WTC11 (cell line): ENCODE measurements at regions not wholly inside any gene's neighbourhood (a gene's known extent, or its start where the extent isn't known, plus 50 kb on each side); places are given as distances from the start of the nearest gene placed in this dataset.

Experiments
- ATAC-seq: fragments of 200-7000 bp; cut with Tn5 transposase; 2 replicates; pipeline ENCODE4 v1.10.0; 2021; ENCODE audit warnings: mild to moderate bottlenecking, moderate library complexity
- CTCF ChIA-PET: fragments of 300-600 bp; sonication (Branson Sonifier 250); formaldehyde crosslinking; loops from one replicate; lab custom pipeline; 2021; ENCODE audit warnings: antibody characterized with exemption; lab: Charles Lee
- POLR2A ChIA-PET: fragments of 350-600 bp; sonication (Branson Sonifier 250); formaldehyde crosslinking; loops from one replicate; lab custom pipeline; 2021; ENCODE audit warnings: antibody characterized with exemption; lab: Charles Lee
- DNase-seq: peaks from one replicate; pipeline ENCODE4 v3.0.0; 2021; ENCODE audit warnings: low spot score
- H3K27ac Mint-ChIP-seq: 2 replicates; pipeline ENCODE4 v1.8.0; 2021; ENCODE audit warnings: mixed read lengths
- H3K27me3 Mint-ChIP-seq: 2 replicates; pipeline ENCODE4 v1.8.0; 2021; ENCODE audit warnings: low read depth, mild to moderate bottlenecking, moderate library complexity, mixed read lengths
- H3K36me3 Mint-ChIP-seq: 2 replicates; pipeline ENCODE4 v1.8.0; 2021; ENCODE audit warnings: mixed read lengths
- H3K4me1 Mint-ChIP-seq: 2 replicates; pipeline ENCODE4 v1.8.0; 2022; ENCODE audit warnings: mixed read lengths
- H3K4me3 Mint-ChIP-seq: 2 replicates; pipeline ENCODE4 v1.8.0; 2021; ENCODE audit warnings: mild to moderate bottlenecking, moderate library complexity, mixed read lengths
- H3K9me3 Mint-ChIP-seq: 2 replicates; pipeline ENCODE4 v1.8.0; 2021; ENCODE audit warnings: mixed read lengths
- AR ChIP-seq: fragments of 250-450 bp; sonication (Bioruptor Pico); IDR thresholded peaks from 2 replicates; pipeline ENCODE4 v1.9.0; 2021; ENCODE audit warnings: mild to moderate bottlenecking
- E2F4 ChIP-seq: sonication (generic); formaldehyde crosslinking; IDR thresholded peaks from 2 replicates; pipeline ENCODE4 v1.8.1; 2022; ENCODE audit warnings: low read depth, mild to moderate bottlenecking, moderate library complexity, missing genetic modification reagents, borderline replicate concordance
- ELF4 ChIP-seq: sonication (generic); formaldehyde crosslinking; IDR thresholded peaks from 2 replicates; pipeline ENCODE4 v1.8.1; 2022; ENCODE audit warnings: low read depth, mild to moderate bottlenecking, moderate library complexity, missing genetic modification reagents
- MXD4 ChIP-seq: fragments of 250-450 bp; sonication (Bioruptor Pico); IDR thresholded peaks from 2 replicates; pipeline ENCODE4 v1.8.0; 2021; ENCODE audit warnings: mild to moderate bottlenecking, moderate library complexity, borderline replicate concordance
- MYBL2 ChIP-seq: sonication (generic); formaldehyde crosslinking; IDR thresholded peaks from 2 replicates; pipeline ENCODE4 v1.8.1; 2023; ENCODE audit warnings: mild to moderate bottlenecking, moderate library complexity, missing genetic modification reagents
- NFE2L1 ChIP-seq: sonication (generic); formaldehyde crosslinking; IDR thresholded peaks from 2 replicates; pipeline ENCODE4 v1.8.1; 2023; ENCODE audit warnings: missing genetic modification reagents
- PRRX2 ChIP-seq: fragments of 250-450 bp; sonication (Bioruptor Pico); IDR thresholded peaks from 2 replicates; pipeline ENCODE4 v1.8.0; 2021; ENCODE audit warnings: mild to moderate bottlenecking
- TP53 ChIP-seq: sonication (generic); formaldehyde crosslinking; IDR thresholded peaks from 2 replicates; pipeline ENCODE4 v1.8.1; 2023; ENCODE audit warnings: mild to moderate bottlenecking, missing genetic modification reagents
- USF1 ChIP-seq: sonication (generic); formaldehyde crosslinking; IDR thresholded peaks from 2 replicates; pipeline ENCODE4 v1.8.0; 2022; ENCODE audit warnings: mild to moderate bottlenecking, missing genetic modification reagents
- USF2 ChIP-seq: sonication (generic); formaldehyde crosslinking; IDR thresholded peaks from 2 replicates; pipeline ENCODE4 v1.8.1; 2023; ENCODE audit warnings: mild to moderate bottlenecking, missing genetic modification reagents, moderate library complexity
- ZNF138 ChIP-seq: sonication (generic); formaldehyde crosslinking; conservative IDR thresholded peaks from 2 replicates; pipeline ENCODE4 v1.8.1; 2022; ENCODE audit warnings: mild to moderate bottlenecking, moderate library complexity, missing genetic modification reagents
- ZNF396 ChIP-seq: fragments of 250-450 bp; sonication (Bioruptor Pico); IDR thresholded peaks from 2 replicates; pipeline ENCODE4 v1.8.0; 2021; ENCODE audit warnings: mild to moderate bottlenecking, moderate library complexity, borderline replicate concordance
- ZNF671 ChIP-seq: fragments of 250-450 bp; sonication (Bioruptor Pico); IDR thresholded peaks from 2 replicates; pipeline ENCODE4 v1.8.0; 2021; ENCODE audit warnings: mild to moderate bottlenecking
- TF ChIP-seq, protein P1 (sequence below): sonication (generic); formaldehyde crosslinking; conservative IDR thresholded peaks from 2 replicates; pipeline ENCODE4 v1.8.1; 2023; ENCODE audit warnings: mild to moderate bottlenecking, low read depth, missing genetic modification reagents, moderate library complexity
- TF ChIP-seq, protein P2 (sequence below): sonication (generic); formaldehyde crosslinking; IDR thresholded peaks from 2 replicates; pipeline ENCODE4 v1.8.1; 2023; ENCODE audit warnings: mild to moderate bottlenecking, missing genetic modification reagents

GRCh38 chr4:68732653-68733466 lies 62.4 kb upstream of the UGT2B15 start:
- CTCF ChIA-PET = no interaction called here

DNA sequence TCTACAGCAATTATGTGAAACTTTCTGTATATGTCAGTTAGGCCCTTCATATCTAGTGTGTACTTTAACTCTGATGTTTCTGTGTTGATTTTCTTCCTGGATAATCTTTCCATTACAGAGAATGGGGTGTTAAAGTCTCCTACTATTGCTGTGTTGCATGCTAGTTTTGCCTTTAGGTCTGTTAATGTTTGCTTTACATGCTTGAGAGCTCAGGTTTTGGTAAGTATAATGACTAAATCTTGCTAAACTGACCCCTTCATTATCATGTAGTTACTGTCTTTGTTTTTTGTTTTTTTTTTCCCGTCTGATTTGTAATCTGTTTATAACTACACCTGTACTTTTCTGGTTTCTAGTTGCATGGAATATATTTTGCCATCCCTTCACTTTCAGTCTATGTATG lies 63.6 kb upstream of the UGT2B15 start:
- no peak for TF ChIP-seq NFE2L1 (CRISPR knock-in tag)
- TF ChIP-seq MXD4 (CRISPR knock-in tag) = no peak
- CTCF ChIA-PET = no interaction called here
- POLR2A ChIA-PET = no interaction called here
- H3K4me3 Mint-ChIP-seq = no peak overlapping the region
- DNase-seq (no peak), ATAC-seq (no peak)
- no peak overlapping the region for H3K27ac Mint-ChIP-seq
- H3K36me3 Mint-ChIP-seq = peaks cover 4% of the 10 kb centered on the region; the same call in 1 of the 2 replicates
- peaks cover 17% of the 10 kb centered on the region for H3K9me3 Mint-ChIP-seq
- H3K27me3 Mint-ChIP-seq = no peaks in the 10 kb centered on the region
- H3K4me1 Mint-ChIP-seq = peaks cover 14% of the 10 kb centered on the region

More at GRCh38 chr4:68732653-68733466, 62.4 kb upstream of the UGT2B15 start:
- no peak overlapping the region for H3K4me3 Mint-ChIP-seq
- no peaks in the 10 kb centered on the region for H3K27me3 Mint-ChIP-seq
- TF ChIP-seq PRRX2 (CRISPR knock-in tag) (no peak), TP53 (CRISPR knock-in tag) (no peak), USF1 (CRISPR knock-in tag) (no peak), E2F4 (CRISPR knock-in tag) (no peak), USF2 (CRISPR knock-in tag) (no peak)
- no peak for ATAC-seq
- POLR2A ChIA-PET = no interaction called here
- DNase-seq = no peak
- peaks cover 17% of the 10 kb centered on the region for H3K9me3 Mint-ChIP-seq
- no peak overlapping the region for H3K27ac Mint-ChIP-seq
- H3K36me3 Mint-ChIP-seq = peaks cover 4% of the 10 kb centered on the region; the same call in 1 of the 2 replicates
- peaks cover 14% of the 10 kb centered on the region for H3K4me1 Mint-ChIP-seq

GRCh38 chr4:68735106-68735505 lies 64.7 kb upstream of the UGT2B15 start:
- DNase-seq = no peak
- H3K4me1 Mint-ChIP-seq = peaks cover 14% of the 10 kb centered on the region
- CTCF ChIA-PET = no interaction called here
- H3K4me3 Mint-ChIP-seq = no peak overlapping the region
- peak; percentile 64 for ATAC-seq
- peaks cover 10% of the 10 kb centered on the region for H3K9me3 Mint-ChIP-seq
- H3K27me3 Mint-ChIP-seq = no peaks in the 10 kb centered on the region
- no peak for TF ChIP-seq ZNF138
- TF ChIP-seq, protein P1, sequence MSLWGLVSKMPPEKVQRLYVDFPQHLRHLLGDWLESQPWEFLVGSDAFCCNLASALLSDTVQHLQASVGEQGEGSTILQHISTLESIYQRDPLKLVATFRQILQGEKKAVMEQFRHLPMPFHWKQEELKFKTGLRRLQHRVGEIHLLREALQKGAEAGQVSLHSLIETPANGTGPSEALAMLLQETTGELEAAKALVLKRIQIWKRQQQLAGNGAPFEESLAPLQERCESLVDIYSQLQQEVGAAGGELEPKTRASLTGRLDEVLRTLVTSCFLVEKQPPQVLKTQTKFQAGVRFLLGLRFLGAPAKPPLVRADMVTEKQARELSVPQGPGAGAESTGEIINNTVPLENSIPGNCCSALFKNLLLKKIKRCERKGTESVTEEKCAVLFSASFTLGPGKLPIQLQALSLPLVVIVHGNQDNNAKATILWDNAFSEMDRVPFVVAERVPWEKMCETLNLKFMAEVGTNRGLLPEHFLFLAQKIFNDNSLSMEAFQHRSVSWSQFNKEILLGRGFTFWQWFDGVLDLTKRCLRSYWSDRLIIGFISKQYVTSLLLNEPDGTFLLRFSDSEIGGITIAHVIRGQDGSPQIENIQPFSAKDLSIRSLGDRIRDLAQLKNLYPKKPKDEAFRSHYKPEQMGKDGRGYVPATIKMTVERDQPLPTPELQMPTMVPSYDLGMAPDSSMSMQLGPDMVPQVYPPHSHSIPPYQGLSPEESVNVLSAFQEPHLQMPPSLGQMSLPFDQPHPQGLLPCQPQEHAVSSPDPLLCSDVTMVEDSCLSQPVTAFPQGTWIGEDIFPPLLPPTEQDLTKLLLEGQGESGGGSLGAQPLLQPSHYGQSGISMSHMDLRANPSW (CRISPR knock-in tag) = no peak
- TF ChIP-seq ZNF396 (CRISPR knock-in tag) = no peak
- TF ChIP-seq MXD4 (CRISPR knock-in tag) = no peak
- TF ChIP-seq ZNF671 (CRISPR knock-in tag) = no peak
- TF ChIP-seq AR = no peak
- TF ChIP-seq MYBL2 (CRISPR knock-in tag) = no peak
- no peak for TF ChIP-seq ELF4 (CRISPR knock-in tag)
- TF ChIP-seq, protein P2, sequence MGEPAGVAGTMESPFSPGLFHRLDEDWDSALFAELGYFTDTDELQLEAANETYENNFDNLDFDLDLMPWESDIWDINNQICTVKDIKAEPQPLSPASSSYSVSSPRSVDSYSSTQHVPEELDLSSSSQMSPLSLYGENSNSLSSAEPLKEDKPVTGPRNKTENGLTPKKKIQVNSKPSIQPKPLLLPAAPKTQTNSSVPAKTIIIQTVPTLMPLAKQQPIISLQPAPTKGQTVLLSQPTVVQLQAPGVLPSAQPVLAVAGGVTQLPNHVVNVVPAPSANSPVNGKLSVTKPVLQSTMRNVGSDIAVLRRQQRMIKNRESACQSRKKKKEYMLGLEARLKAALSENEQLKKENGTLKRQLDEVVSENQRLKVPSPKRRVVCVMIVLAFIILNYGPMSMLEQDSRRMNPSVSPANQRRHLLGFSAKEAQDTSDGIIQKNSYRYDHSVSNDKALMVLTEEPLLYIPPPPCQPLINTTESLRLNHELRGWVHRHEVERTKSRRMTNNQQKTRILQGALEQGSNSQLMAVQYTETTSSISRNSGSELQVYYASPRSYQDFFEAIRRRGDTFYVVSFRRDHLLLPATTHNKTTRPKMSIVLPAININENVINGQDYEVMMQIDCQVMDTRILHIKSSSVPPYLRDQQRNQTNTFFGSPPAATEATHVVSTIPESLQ = no peak
- TF ChIP-seq, all 79 proteins: peak for 0
- peaks cover 4% of the 10 kb centered on the region; the same call in 1 of the 2 replicates for H3K36me3 Mint-ChIP-seq
- POLR2A ChIA-PET = no interaction called here
- no peak overlapping the region; the same call in 1 of the 2 replicates for H3K27ac Mint-ChIP-seq
